HG03064 (cell line): ENCODE measurements at regions not wholly inside any gene's neighbourhood (a gene's known extent, or its start where the extent isn't known, plus 50 kb on each side); places are given as distances from the start of the nearest gene placed in this dataset.
"Not testable (repeated sequence)": the region's sequence is repeated elsewhere in the genome, so short reads cannot be mapped to it uniquely, and the experiment has no call there.

Experiments
- ATAC-seq: cut with Tn5 transposase; IDR thresholded peaks from one replicate; pipeline ENCODE4 v1.9.1; 2021; ENCODE audit warnings: low read depth; ENCODE audit not compliant: unreplicated experiment

DNA sequence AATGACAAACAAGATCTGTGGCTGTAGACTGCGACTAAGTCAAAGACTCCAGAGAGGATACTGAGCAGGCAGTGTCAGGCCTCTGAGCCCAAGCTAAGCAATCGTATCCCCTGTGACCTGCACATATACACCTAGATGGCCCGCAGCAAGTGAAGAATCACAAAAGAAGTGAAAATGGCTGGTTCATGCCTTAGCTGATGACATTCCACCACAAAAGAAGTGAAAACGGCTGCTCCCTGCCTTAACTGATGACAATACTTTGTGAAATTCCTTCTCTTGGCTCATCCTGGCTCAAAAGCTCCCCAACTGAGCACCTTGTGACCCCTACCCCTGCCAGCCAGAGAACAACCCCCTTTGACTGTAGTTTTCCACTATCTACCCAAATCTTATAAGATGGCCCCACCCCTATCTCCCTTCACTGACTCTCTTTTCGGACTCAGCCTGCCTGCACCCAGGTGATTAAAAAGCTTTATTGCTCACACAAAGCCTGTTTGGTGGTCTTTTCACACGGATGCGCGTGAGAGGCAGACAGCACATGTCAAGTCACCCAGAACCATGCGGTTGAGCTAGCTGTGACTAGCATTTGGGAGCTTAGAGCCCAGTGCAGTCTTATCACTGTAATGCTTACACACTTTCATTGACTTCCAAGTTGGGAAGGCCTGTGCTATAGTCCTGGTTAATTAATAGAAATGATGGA lies 812.0 kb downstream of the MCTP2 start:
- ATAC-seq, result not testable (repeated sequence)

DNA sequence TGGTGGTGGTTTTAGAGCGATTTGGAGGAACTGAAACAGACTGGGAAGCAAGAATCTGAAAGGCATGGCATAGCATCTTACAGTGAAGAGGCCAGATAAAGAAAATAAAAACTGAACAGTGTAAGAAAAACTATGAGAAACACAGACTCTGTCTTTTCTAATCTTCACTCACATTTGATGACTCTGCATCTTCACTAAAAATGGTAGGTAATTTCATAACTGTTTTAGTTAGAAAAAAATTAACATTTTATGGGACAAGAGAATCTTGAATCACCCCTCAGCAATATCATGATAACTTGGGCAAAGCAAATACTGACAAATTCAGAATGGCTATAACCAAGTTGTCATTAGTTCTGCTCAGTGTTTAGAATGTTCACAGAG lies 812.6 kb downstream of the MCTP2 start:
- ATAC-seq, result no peak

DNA sequence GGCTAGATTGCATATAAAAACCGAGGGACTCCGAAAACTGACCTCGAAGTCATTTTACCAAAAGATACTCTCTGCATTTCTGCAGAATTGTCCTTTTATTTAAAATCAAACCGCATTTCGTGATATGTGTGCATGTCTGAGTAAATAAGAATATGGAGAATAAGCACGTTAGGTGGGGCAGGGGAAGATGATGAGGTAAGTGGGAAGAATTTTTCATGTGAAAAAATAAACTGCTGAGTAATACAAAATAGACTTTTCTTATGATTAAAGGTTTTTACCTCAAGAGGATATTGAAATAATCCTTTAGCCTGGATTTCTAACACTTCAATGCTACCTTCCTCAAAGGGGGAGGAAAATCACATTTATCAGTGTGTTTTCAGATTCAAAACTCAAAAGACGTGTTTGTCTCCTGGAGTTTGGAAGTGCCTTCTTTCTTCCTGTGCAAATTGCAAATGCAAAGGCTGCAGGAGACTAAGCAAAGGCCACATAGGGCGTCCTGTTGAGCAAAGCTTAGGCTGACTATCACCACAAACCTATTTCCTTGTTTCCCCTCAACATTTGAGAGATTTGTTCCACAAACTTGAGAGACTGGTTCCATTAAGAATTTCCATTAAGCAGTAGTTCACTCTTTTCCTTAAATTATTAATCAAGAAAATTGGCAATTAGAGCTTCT lies 813.5 kb downstream of the MCTP2 start:
- no peak for ATAC-seq

DNA sequence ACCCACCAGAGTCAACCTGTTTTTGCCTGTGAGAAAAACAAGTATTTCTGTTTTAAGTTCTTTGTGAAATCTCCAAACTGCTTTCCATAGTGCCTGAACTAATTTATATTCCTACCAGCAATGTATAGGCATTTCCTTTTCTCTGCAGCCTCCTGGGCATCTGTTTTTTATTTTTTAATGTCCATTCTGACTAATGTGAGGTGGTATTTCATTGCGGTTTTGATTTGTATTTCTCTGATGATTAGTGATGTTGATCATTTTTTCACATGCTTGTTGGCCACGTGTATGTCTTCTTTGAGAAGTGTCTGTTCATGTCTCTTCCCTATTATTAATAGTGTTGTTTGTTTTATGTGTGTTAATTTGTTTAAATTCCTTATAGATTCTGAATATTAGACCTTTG lies 820.5 kb downstream of the MCTP2 start:
- ATAC-seq, result no peak

DNA sequence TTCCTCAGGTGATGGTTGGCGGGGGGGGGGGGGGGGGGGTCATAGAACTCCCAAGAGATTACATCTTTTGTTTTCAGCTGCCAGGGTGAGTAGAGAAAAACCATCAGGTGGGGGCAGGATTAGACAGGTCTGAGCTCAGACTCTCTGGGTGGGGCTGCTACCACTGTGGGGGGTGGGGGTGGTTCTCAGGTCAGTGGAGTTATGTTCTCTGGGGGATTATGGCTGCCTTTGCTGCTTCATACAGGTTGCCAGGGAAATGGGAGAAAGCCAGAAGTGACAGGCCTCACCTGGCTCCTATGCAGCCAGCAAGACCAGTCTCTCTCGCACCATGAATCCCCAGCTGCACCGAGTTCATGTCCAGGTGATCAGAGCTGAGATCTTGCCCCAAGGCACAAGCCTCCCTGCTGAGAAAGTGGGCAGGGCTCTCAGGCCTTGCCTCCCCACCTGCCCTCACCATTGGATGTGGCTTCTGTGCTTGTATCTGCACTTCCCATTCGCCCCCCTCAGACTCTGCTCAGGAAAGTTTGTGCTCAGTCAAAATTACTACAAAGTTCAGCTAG lies 828.1 kb downstream of the MCTP2 start:
- ATAC-seq, result no peak

DNA sequence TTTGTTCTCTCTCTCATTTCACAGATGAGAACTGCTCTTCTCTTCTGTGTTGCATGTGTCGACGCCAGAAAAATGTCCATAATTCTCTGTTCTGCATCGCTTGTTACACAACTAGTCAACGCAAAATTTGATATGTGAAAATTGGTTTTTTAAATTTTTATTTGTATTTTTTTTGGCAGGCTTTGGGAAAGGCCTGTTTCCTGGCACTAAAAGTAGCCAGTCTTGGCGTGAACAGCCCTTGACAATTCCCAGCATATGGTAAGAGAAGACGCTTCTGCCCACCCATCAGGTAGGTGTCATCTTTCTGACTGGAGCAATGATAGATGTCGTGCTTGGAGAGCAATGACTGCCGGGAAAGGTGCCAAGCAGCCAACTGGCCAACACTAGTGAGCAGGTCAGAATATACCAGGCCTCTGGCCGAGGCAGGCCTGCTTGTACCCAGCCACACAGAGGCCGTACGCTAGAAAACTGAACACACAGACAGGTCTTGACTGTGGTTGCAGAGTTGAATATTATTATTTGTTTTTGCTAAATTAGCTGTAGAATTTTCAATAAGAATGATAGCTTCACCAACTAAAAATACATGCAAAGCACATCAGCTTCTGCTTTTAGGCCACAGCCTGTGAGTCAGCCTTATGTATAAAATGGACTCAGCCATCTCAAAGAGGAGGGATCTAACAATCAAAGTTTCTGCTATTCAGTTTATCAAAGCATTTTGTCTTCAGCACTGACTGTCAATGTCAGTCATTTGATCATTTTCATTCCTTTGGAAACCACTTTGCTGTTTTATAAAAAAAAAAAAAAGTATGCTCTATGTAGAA lies 837.5 kb downstream of the MCTP2 start:
- no peak for ATAC-seq

DNA sequence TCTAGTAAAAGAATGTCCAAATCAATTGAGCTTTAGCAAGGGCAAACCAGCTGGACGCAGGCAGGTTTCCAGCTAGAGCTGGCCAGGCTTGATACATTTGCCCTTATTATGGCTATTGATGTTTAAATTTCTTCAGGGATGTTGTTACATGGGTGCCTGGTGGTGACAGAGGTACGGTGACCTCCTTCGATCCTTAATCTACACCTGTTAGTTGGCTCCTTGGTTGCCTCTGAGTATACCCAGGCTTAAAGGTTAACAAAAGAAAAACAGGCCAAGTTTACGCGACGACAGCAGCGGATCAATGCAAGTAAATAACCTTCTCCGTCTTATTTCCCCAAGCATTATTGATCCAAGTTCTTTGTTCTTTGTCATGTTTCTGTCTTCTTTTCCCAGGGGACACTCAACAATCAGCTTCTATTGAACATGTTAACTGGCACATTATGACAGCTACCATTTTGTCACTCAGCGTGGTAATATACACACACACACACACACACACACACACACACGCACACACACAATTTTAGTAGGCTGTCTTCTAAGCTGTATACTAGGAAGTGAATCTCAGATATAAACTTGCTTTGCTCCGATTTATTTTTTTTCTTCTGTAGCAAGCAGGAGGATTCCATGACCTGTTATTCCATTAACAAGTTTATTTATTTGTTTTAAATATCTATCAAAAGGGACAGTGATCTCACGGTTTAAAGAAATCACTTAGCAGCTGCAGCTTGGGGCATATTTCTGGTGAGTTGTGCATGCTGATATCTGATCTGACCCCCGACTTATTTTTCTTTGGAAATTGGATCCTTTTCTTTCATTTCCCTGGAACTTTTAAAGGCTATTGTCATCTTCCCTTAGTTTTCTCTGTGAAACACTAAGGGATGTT lies 844.7 kb downstream of the MCTP2 start:
- no peak for ATAC-seq

DNA sequence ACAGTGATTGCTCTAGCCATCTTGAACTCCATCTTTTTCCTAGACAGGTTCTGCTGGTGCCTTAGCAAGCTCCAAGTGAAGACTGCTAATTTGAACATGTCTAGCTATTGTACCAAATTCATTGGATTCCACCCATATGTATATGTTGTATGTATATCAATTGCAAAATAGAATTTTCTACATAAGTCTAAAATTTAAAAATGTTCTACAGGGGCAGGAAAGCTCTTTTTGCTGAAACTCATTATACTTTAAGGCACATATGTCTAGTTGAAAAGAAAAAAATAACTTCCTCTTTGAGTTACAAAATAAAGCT lies 845.3 kb downstream of the MCTP2 start:
- no peak for ATAC-seq

DNA sequence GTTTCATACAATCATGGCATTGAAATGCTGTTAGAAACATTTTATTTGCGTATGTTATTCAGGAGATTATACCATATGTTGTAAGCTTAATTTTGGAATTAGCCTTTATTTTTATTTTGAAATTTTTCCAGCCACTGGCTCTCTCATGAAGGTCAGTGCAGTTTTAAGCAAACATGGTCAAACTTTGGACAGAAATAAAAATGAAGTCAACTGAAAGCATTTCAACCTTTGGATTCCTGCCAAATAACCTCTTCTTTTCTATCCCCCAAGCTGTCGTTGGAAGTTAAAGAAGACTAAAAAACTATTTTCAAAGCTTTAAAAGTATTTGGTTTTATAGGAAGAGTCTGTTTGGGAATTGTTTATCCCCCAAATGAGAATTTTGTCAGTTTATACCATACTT lies 846.6 kb downstream of the MCTP2 start:
- no peak for ATAC-seq

DNA sequence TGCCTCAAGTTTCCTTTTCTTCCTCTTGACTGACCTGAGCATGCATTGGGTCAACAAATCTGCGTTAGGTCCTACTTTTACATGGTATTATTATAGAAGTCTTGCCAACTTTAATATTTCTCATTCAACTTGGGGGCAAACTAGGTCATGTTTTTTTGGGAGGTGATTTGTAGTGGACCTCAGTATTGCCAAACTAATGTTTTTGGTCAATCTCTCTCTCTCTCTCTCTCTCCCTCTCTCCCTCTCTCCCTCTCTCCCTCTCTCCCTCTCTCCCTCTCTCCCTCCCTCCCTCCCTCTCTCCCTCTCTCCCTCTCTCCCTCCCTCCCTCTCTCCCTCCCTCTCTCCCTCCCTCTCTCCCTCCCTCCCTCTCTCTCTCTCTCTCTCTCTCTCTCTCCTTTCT lies 848.9 kb downstream of the MCTP2 start:
- not testable (repeated sequence) for ATAC-seq

DNA sequence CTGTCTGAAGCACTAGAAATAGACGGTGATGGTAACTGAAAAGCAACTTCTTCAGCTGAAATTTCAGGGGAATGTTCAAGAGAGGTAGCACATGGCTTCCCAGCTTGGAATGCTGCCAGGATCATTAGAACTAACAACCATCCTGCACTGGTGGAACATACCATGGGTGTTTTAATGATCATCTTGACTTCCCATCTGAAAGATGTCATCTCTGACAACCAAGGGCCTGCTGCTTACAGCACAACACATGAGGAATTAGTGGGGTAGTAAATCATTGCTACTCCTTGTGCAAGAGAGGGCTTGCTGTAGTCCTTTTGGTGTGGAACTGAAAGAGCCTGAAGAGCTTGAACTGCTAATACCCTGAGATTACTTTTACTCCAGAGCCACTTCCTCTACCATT lies 853.7 kb downstream of the MCTP2 start:
- no peak for ATAC-seq

DNA sequence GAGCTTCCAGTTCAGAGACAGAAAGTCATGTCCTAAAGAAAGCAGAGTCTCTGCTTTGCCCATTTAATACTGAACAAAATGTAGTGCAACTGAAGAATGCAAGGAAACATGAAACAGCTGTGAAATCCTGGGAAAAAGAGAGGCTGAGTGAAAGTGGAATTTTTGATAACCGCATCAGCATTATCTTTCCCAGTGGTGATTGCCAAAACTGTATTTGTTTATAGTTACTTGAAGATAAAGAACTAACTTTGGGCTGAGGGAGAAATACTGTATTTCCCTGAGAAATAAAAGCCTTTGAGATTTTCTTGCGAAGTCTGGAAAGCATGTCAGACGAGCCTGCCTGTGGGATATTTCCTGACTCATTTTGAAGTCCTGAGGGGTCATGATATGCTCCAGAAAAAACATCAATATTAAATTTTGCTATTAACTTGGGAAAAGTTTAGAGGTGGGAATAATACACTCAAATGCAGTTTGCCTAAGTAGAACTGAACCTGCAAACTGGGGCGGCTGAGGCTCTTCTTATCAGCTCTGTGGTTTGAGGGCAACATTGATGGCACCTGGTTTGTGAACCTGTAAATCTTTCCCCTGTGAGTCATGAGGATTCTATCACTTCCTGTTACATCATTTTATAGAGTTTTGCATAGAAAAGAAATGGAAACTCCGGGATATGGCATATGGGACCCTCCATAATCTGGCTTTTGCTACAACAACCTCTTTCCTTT lies 855.3 kb downstream of the MCTP2 start:
- ATAC-seq, result no peak

DNA sequence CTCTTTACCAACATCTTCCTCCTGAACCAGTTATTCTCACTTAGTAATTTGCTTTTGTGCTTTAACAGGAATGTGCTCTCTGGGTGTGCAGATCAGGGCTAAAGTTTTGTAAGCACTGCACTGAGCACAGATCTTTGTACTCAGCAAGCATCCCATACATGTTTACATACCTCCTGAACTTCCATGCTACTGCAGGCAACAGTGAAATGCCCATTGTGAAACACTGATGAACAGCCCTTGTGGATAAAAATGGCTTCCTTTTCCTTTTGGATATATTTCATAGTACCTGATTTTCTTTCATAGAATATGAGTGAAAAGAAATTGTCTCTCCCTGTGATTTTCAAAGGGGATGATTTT lies 855.9 kb downstream of the MCTP2 start:
- no peak for ATAC-seq

DNA sequence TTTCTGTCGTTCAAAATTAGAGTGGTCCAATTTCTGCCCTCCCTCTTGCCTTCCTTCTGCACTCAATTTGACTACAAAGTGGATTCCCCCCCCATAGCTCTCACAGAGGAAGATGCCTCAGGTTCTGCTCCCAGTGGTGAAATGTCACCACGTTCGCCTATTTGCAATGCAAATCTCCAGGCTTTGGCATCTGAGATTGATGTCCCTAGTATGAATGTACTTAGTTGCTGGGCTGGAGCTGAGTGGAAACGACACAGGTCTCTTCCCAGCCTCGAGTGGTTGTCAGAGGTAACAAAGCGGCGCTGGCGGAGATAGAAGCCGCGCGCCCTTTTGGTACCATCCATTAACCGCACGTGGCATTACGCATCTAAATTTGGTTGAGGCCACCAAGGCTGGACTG lies 860.1 kb downstream of the MCTP2 start:
- ATAC-seq, result no peak

DNA sequence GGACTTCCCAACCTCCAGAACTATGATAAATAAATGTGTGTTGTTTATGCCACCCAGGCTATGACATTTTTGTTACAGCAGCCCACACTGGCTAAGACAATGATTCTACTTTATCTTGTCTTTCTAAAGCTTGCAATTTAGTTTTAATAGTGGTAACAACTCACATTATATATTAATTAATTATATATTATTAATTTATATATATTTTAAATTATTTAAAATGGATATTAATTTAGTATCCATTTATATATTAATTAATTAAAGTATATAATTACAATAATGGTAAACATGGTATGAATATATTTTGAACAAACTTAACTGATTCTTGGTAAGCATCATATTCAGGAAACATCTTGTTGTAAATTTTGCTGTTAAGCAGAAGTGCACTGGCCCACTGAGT lies 863.9 kb downstream of the MCTP2 start:
- no peak for ATAC-seq

DNA sequence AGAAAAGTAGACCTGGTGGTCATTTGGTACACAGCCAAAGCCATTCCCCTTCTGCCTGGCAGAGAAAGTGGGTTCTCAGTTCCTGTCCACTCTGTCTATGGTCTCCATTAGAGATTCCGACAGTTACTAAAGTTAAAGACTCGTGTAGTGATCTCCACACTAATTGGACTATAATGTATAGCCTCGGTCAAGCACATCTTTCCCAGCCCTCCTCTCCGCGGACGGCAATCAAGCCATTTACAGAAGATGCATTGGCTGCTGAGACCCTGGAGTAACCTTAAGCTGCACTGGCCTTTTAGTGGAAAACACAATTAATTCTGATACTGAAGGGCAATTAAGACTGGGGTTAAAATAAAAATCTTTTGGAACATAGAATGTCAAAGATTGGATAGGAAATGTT lies 865.3 kb downstream of the MCTP2 start:
- ATAC-seq, result no peak

DNA sequence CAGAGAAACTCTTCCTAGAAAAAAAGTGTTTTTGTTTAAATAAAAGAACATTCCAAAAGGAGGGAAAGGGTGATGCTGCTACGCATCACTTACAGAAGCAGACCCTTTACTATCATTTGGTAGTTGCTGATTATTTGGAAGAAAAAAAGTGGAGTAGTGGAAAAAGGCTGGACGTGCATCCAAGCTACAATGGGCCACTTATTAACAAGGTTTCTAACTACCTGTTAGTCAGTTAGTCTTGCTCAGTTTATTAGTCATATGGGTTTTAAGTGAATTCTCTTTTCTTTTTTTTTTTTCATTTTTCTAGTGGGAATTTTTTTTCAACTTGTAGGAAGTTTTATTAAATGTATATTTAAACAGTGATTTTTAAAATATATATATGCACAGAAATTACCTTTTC lies 866.0 kb downstream of the MCTP2 start:
- no peak for ATAC-seq

DNA sequence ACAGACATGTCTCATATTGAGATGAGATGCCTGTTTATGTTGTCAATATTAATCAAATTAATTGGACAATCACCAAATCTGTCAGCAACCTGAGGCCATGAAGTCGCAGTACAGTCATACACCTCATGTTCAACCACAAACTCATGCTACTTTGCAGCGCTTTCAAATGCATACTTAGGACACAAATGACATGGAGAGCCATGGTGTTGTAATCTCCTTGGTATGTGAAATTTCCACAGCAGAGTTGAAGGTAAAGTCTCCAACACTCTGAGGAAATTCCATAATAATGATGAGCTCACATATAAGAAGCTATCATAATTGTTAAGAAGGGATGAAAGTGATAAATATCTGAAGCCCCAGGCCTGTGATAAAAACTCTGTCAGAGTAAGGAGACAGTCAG lies 873.9 kb downstream of the MCTP2 start:
- no peak for ATAC-seq

DNA sequence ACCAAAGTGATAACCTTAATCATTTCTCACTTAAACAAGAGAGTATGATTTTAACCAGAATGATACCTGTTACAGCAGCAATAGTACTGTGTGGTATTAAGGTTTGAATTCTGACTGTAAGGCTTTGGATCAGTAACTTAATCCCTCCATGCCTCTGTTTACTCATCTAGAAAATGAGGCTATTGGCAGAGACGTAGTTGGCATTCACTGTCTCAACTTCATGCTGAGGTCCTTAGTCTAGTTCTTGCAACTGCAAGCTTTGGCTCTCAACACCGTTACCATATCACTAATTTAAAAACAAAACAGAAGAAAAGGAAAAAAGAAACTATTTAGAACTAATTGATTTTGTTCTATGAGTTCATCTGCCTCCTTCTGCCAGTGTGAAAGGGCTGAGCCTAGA lies 875.4 kb downstream of the MCTP2 start:
- no peak for ATAC-seq

DNA sequence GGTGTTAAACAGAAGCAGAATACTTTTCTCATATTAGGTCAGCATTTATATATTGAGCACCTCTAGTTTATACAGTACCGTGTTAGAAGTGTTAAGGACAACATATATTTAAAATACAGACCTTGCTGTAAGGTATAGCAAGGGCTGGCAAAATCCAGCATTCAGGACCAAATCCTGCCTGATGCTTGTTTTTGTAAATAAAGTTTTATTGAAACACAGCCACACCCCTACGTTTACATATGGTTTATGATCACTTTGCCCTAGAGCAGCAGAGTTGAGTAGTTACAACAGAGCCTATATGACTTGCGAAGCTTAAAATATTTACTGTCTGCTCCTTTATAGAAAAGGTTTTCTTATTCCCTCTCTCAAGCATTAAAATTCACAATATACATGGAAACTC lies 877.3 kb downstream of the MCTP2 start:
- ATAC-seq, result no peak
